NCI-H1417 treated with DMSO at 0.1 percent for 48 hours (cell line): ENCODE measurements at regions not wholly inside any gene's neighbourhood (a gene's known extent, or its start where the extent isn't known, plus 50 kb on each side); places are given as distances from the start of the nearest gene placed in this dataset.
"Not testable (repeated sequence)": the region's sequence is repeated elsewhere in the genome, so short reads cannot be mapped to it uniquely, and the experiment has no call there.

Experiments used
- DNase-seq: peaks from one replicate; lab custom pipeline; 2025; lab: John Stamatoyannopoulos, UW

DNA sequence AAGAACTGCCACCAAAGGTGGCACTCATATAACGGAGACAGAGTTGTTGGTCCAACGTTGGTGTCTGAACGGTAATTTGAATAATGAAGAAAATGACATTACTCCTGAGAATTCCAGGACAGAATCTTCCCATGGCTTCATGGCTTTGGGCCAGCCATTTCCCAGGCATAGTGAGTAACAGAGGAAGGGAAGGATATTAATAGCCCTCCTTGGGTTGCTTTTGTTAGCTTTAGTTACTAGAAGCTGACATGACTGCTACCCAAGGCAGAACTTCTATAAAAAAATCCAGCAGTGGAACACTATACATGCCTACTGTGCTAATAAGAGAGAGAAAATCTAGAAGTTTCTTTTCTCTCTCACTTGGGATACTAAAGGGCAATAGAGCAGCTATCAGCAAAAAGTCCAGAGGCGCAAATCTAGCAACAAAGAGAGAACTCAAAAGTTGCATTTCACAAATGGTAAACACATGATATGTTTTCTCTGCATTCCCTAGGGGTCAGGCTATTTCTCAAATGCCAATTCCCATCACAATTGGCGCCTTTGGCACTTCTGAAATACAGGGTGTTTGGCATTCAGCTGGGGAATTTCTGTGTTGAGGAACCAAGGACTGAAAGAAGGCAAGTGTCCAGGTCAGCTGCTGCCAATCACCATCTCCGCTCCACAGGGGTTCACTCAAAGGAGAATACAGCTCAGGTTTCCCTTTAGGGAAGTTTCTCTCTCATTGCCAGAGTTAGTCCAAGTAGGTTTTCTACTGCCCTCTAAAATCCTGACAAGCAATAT is 160.8 kb upstream of the KYNU start:
- no peak for DNase-seq

DNA sequence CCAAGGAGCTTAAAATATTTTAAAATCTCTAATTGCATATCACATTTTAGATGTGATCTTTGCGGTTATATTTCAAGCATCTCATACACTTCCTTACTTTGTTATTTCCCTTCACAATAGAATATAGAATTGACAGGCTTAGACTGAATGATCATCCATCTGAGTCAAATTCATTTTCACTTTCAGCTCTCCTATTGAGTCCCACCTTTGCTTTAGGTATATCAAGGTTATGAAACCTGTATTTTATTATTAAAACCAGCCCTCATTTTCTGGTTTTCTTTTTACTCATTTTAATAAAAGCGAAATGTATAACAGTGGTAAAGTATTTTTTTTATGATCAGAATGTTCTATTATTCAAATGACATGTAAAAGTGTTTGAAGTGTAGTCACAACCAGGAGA is 162.9 kb upstream of the KYNU start:
- DNase-seq = no peak

GRCh38 chr2:142710336-142710735 is 167.1 kb upstream of the KYNU start:
- no peak for DNase-seq

- DNase-seq = no peak
Measured at GRCh38 chr2:142707318-142707717, 170.1 kb upstream of the KYNU start.

- DNase-seq = not testable (repeated sequence)
Measured at GRCh38 chr2:142702397-142702796, 175.1 kb upstream of the KYNU start.

- not testable (repeated sequence) for DNase-seq
Measured at GRCh38 chr2:142695350-142696257, 181.9 kb upstream of the KYNU start.

DNA sequence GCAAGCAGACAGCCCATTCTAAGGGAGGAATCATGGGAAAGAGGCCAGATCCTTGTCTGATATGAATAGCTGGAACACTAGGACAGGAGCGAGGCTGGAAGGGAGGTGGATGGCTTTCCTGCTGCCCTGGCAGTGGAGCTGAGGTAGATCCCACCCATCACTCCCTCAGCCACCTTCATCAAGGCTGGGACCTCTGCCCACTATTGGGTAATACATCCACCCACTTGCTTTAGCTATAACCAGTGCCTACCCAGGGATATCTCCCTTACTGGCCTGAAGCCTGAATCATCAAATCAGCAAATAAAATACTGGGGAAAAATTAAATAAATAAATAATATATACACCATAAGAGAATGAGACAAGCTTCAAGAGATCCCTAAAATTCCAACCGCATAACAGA is 183.2 kb upstream of the KYNU start:
- DNase-seq = no peak

GRCh38 chr2:142693171-142693950 is 184.1 kb upstream of the KYNU start:
- DNase-seq = no peak

- DNase-seq = no peak
Measured at GRCh38 chr2:142688856-142689605, 188.4 kb upstream of the KYNU start.

- DNase-seq = no peak
Measured at GRCh38 chr2:142687509-142687908, 190.0 kb upstream of the KYNU start.

DNA sequence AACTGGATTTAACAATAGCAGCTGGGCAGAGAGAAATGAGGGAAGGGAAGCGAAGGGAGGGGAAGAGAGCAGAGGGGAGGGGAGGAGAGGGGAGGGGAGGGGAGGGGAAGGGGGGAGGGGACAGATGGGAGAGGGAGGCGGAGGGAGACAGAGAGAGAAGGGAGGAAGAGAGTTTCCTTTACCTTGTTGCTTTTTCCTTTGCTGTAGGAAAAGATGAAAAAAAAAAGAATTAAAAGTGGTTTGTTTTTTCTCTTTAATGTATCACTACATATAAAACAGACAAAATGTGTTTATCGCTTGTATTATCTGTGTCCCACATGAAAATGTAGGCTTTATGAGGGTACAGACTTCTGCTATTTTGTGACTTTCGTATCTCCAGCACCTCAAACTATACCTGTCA is 190.4 kb upstream of the KYNU start:
- DNase-seq = no peak

DNA sequence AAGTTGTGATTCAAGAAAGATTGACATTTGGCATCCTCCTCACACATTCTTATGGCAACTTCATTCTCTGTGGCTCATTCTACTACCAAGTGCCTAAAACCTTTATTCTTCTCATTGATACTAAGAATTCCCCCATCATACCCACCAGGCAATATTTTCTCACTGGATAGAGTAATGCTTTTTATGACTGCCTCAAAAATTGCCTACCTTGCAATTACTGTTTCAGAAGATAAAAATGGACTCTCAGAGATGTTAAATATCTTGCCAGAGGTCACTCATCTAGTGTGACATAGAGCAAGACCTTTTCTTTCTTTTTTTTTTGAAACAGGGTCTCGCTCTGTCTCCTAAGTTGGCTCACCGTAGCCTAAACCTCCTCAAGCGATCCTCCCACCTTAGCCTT is 192.8 kb upstream of the KYNU start:
- DNase-seq = no peak

GRCh38 chr2:142682528-142682927 is 194.9 kb upstream of the KYNU start:
- no peak for DNase-seq

- DNase-seq = no peak
Measured at GRCh38 chr2:142681952-142682351, 195.5 kb upstream of the KYNU start.

DNA sequence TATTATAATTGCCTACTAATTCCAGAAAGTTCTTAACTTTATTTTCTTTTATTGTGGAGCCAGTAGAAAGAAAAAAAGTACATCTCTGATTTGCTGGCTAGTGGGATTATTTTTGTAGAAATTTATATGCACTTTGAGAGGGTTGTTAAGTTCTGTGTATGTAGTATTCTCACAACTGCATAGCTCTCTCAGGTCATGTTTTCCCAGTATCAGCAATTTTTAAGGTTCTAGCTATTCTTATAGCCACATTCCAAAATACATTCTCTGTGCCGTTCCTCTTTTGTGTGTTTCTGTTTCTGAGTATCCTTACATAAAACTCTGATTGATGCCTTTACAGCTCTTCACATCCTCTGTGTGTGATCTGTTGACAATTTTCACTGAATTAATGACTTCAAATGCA is 199.3 kb upstream of the KYNU start:
- DNase-seq = no peak

- DNase-seq = no peak
Measured at GRCh38 chr2:142675398-142675797, 202.1 kb upstream of the KYNU start.

GRCh38 chr2:142673836-142674235 is 203.6 kb upstream of the KYNU start:
- DNase-seq = no peak

DNA sequence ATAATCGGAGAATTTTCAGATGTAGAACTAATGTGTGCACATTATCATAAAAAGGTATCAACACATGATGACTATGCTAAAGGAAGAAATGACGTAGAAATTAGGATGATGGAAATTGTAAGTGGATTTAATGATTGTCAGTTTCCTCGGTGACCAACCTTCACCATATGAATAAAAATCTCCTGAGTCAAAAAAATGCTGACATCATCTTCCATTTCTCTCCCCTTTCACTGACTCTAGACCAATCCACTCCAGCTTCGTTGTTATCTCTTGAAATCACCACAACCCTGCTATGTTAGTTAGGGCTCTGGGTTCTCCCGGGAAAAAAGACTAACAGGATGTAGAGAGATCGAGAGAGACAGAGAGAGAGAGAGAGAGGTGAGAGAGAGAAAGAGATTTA is 204.8 kb upstream of the KYNU start:
- DNase-seq = no peak

DNA sequence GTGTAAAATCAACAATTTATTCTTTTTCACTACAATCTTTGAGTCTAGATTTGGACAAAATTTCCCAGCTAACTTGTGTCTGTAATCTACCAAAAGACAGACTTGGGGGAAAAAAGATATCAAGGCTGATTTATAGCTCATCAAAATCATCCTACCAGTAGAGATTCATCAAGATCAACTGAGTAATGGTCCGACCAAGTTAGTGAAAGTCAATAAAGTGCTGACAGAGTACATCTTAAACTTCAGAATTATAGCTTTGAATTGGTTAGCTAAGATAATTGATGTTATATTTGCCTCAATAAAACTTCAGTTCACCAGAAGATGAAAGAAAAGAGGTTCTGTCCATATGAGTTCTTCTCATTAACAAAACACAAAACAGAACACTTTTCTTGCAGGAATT is 207.1 kb upstream of the KYNU start:
- DNase-seq = no peak

GRCh38 chr2:142668420-142668819 is 209.0 kb upstream of the KYNU start:
- DNase-seq = no peak

- no peak for DNase-seq
Measured at GRCh38 chr2:142665241-142665640, 212.2 kb upstream of the KYNU start.

DNA sequence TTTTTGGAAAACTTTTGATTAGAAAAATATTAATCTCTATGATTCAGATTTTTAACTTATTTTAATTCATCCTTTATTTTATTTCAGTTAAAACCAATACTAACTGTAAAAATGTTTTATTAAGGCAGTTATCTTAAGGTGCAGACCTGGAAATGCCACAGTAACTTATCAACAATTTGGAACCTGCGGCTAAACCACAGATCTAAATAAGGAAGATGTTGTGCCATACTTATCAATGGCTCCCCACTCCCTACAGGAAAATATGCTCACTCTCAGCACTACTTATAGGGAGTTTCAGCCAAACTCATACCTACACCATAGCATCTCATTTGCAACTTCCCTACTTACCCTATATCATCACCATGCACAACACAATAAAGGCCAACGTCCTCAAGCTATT is 226.9 kb upstream of the KYNU start:
- DNase-seq = no peak
